H1 (cell line): ENCODE measurements at regions not wholly inside any gene's neighbourhood (a gene's known extent, or its start where the extent isn't known, plus 50 kb on each side); places are given as distances from the start of the nearest gene placed in this dataset.

Experiments used
- BACH1 ChIP-seq: IDR thresholded peaks from 2 replicates; pipeline ENCODE4 v1.6.1; 2012; ENCODE audit warnings: low read length, improper control_type of control experiment
- CREB1 ChIP-seq: IDR thresholded peaks from 2 replicates; pipeline ENCODE4 v1.6.1; 2012; ENCODE audit warnings: inconsistent platforms
- EZH2 ChIP-seq: fragments of 200-600 bp; sonication (generic); IDR thresholded peaks from 2 replicates; pipeline ENCODE4 v1.7.1; 2012; ENCODE audit warnings: low read depth, mild to moderate bottlenecking, moderate library complexity, low read length, inconsistent platforms; ENCODE audit not compliant: severe bottlenecking
- MAFK ChIP-seq: IDR thresholded peaks from 2 replicates; pipeline ENCODE4 v1.6.1; 2012; ENCODE audit warnings: low read depth, mild to moderate bottlenecking, improper control_type of control experiment, low read length
- POLR2AphosphoS5 ChIP-seq: IDR thresholded peaks from 2 replicates; pipeline ENCODE4 v1.6.1; 2011; ENCODE audit warnings: low read depth, low read length
- RAD21 ChIP-seq, 2 experiments: IDR thresholded peaks in 1 of 2; conservative IDR thresholded peaks in 1 of 2; 2 replicates each; pipeline ENCODE4 v1.6.1; 2011; ENCODE audit warnings: low read depth in 2 of 2, low read length in 2 of 2, improper control_type of control experiment in 1 of 2, inconsistent platforms in 1 of 2, mild to moderate bottlenecking in 1 of 2, moderate library complexity in 1 of 2
- RFX5 ChIP-seq: IDR thresholded peaks from 2 replicates; pipeline ENCODE4 v1.6.1; 2011; ENCODE audit warnings: low read depth, low read length, improper control_type of control experiment, borderline replicate concordance
- SP1 ChIP-seq: IDR thresholded peaks from 2 replicates; pipeline ENCODE4 v1.6.1; 2011; ENCODE audit warnings: low read depth, low read length
- TF ChIP-seq, protein P1 (sequence below), 3 experiments: IDR thresholded peaks; 1 replicate in 2 of 3; 2 replicates in 1 of 3; pipeline versions ENCODE4 v1.5.1 to v1.6.1; 2011; ENCODE audit warnings: low read length in 3 of 3, mild to moderate bottlenecking in 3 of 3, inconsistent platforms in 2 of 3, low read depth in 1 of 3, moderate library complexity in 1 of 3; ENCODE audit not compliant: insufficient read depth in 1 of 3; ENCODE audit errors: control extremely low read depth in 1 of 3

DNA sequence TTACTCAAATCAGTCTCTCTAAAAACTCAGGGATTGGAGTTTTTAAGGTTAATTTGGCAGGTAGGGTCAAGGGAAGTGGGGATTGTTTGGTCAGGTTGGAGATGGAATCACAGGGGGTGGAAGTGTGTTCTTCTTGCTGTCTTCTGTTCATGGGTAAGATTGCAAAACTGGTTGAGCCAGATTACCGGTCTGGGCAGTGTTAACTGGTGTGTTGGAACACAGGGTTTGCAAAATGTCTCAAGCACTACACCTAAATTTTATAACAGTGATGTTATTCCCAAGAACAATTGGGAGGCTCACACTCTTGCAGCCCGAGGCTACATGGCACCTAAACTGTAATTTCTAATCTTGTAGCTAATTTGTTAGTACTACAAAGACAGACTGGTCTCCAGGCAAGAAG lies 425.4 kb downstream of the PLOD2 start:
- TF ChIP-seq, protein P1, sequence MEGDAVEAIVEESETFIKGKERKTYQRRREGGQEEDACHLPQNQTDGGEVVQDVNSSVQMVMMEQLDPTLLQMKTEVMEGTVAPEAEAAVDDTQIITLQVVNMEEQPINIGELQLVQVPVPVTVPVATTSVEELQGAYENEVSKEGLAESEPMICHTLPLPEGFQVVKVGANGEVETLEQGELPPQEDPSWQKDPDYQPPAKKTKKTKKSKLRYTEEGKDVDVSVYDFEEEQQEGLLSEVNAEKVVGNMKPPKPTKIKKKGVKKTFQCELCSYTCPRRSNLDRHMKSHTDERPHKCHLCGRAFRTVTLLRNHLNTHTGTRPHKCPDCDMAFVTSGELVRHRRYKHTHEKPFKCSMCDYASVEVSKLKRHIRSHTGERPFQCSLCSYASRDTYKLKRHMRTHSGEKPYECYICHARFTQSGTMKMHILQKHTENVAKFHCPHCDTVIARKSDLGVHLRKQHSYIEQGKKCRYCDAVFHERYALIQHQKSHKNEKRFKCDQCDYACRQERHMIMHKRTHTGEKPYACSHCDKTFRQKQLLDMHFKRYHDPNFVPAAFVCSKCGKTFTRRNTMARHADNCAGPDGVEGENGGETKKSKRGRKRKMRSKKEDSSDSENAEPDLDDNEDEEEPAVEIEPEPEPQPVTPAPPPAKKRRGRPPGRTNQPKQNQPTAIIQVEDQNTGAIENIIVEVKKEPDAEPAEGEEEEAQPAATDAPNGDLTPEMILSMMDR (IDR thresholded peaks at IDR 0.05; ENCODE audit: control extremely low read depth in 1 of 3, insufficient read depth in 1 of 3, low read depth in 1 of 3, low read length in 3 of 3): no peak
- no peak for TF ChIP-seq BACH1
- TF ChIP-seq RFX5: no peak
- TF ChIP-seq EZH2: no peak
- TF ChIP-seq MAFK: no peak
- TF ChIP-seq SP1: no peak
- TF ChIP-seq RAD21 (IDR thresholded peaks at IDR 0.05 in 1 of 2, conservative IDR thresholded peaks at IDR 0.05 in 1 of 2; ENCODE audit: low read depth in 2 of 2, low read length in 2 of 2): no peak
- no peak for TF ChIP-seq POLR2AphosphoS5
- TF ChIP-seq CREB1: no peak
